Kidney epithelial cell (primary cell): ENCODE measurements at regions not wholly inside any gene's neighbourhood (a gene's known extent, or its start where the extent isn't known, plus 50 kb on each side); places are given as distances from the start of the nearest gene placed in this dataset.
A peak's percentile ranks its signal among the peaks of the same experiment; 100 is the strongest.

Experiments
- DNase-seq: peaks from one replicate; pipeline ENCODE4 v3.0.0-alpha.2; 2010; ENCODE audit warnings: low read depth
- H3K27me3 ChIP-seq: 2 replicates; pipeline ENCODE4 v1.6.0; 2011; ENCODE audit warnings: low read length; ENCODE audit not compliant: control insufficient read depth, insufficient read depth
- H3K36me3 ChIP-seq: 2 replicates; pipeline ENCODE4 v1.5.1; 2011; ENCODE audit warnings: low read length; ENCODE audit not compliant: control insufficient read depth, insufficient read depth
- H3K4me3 ChIP-seq: 2 replicates; pipeline ENCODE4 v1.5.1; 2011; ENCODE audit warnings: low read depth, mild to moderate bottlenecking, control low read depth, low read length
- TF ChIP-seq, protein P1 (sequence below): IDR thresholded peaks from 2 replicates; pipeline ENCODE4 v1.5.1; 2011; ENCODE audit warnings: mild to moderate bottlenecking, moderate library complexity, low read length, control low read depth, inconsistent platforms; ENCODE audit not compliant: insufficient read depth, poor library complexity, severe bottlenecking

DNA sequence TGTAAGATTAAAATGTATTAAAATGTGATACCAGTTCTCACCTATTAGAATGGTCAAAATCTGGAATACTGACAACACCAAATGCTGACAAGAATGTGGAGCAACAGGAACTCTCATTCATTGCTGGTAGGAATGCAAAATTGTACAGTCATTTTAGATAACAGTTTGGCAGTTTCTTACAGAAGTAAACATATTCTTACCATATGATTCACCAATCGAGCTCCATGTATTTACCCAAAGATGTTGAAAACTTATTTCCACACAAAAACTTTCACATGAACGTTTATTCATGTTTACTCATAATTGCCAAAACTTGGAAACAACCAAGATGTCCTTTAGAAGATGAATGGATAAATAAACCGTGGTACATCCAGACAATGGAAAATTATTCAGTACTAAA lies 1193.5 kb upstream of the ACVR2A start:
- Histone ChIP-seq H3K27me3 (no peaks in the 10 kb centered on the region), H3K36me3 (no peaks in the 10 kb centered on the region), H3K4me3 (no peak overlapping the region)
- TF ChIP-seq, protein P1, sequence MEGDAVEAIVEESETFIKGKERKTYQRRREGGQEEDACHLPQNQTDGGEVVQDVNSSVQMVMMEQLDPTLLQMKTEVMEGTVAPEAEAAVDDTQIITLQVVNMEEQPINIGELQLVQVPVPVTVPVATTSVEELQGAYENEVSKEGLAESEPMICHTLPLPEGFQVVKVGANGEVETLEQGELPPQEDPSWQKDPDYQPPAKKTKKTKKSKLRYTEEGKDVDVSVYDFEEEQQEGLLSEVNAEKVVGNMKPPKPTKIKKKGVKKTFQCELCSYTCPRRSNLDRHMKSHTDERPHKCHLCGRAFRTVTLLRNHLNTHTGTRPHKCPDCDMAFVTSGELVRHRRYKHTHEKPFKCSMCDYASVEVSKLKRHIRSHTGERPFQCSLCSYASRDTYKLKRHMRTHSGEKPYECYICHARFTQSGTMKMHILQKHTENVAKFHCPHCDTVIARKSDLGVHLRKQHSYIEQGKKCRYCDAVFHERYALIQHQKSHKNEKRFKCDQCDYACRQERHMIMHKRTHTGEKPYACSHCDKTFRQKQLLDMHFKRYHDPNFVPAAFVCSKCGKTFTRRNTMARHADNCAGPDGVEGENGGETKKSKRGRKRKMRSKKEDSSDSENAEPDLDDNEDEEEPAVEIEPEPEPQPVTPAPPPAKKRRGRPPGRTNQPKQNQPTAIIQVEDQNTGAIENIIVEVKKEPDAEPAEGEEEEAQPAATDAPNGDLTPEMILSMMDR, result no peak
- no peak for DNase-seq

DNA sequence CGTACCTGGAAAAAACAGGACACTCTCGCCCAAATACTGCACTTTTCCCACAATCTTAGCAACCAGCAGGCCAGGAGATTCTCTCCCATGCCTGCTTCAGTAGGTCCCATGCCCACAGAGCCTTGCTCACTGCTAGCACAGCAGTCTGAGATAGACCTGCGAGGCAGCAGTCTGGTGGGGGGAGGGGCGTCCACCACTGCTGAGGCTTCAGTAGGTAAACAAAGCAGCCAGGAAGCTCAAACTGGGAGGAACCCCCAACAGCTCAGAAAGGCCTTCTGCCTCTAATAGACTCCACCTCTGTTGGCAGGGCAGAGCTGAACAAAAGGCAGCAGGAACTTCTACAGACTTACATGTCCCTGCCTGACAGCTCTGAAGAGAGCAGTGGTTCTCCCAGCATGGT lies 1202.8 kb upstream of the ACVR2A start:
- Histone ChIP-seq H3K4me3 (no peak overlapping the region), H3K27me3 (no peaks in the 10 kb centered on the region), H3K36me3 (no peaks in the 10 kb centered on the region)
- DNase-seq, result no peak
- TF ChIP-seq, protein P1, result no peak

DNA sequence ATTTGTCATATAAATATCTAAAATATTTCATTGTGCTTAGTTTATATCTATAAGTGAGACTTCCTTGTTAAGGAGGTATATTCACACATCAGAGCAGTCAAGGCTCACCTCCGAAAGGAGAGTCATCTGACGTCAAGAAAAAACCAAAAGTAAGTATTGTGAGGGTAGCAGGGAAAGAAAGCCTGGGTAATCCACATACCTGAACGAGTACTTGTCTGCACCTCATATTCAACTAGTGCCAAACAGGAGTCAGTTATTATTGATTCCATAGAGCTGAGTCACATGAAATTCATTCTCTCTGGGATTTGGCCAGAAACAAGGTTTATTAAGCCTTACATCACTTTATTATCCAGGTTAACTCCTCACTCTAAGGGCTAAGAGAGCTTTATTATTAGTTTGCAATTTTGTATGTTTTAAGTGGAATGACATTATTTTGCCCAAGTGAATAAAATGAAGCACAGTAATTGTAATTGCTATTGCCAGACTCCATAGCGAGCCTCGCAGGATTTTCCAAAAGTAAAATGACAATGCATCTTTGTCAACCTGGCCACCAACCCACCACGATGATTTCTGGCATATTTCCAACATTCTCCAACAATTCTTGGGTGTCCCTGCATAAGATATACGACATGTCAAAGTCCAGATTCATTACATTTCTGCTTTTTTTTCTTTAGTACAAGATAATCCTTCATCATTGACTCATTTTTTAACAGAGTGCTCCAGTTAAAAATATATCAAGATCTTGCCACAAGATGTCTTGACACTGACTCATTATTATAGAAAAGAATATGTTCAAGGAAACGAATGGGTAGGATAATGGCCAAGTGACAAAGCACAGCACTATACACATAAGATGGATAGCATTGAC lies 1210.4 kb upstream of the ACVR2A start:
- Histone ChIP-seq H3K27me3 (no peaks in the 10 kb centered on the region), H3K36me3 (no peaks in the 10 kb centered on the region), H3K4me3 (no peak overlapping the region)
- TF ChIP-seq, protein P1, result no peak
- peak; percentile 68 for DNase-seq

DNA sequence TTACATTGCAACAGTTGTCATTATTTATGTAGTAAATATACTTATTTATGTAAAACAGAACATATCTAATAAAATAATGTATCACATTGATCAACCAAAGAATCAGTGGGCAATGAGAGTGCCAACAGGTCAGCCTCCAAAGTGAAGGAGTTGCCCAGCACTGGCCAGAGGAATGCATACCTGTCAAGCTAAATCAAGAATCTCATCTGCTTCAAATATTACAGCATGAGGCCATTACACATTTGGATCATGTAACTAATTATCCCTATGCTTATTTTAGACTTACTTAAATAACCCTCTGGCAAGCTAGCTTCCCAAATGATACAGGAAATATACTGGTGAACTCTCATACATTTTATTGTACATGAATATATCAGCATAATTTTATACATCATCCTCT lies 1211.7 kb upstream of the ACVR2A start:
- H3K4me3 ChIP-seq, result no peak overlapping the region
- TF ChIP-seq, protein P1, result no peak
- no peak for DNase-seq
- no peaks in the 10 kb centered on the region for H3K27me3 ChIP-seq
- H3K36me3 ChIP-seq, result no peaks in the 10 kb centered on the region

DNA sequence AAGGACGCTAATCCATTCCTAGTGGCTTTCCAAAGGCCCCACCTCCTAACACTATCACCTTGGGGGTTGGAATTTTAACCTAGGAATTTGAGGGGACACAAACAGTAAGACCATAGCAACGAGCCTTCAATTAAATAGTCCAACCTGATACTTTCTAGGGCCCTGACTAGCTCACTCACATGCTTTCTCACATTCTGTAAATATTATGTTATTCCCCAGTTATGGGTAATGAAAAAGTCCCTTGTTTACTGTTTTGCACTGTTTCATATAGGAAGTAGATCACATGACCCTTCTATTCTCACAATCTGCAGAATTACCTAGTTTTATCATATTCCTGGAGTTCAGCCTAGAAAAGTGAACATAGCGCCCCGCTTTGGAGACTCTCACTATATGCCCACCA lies 1212.1 kb upstream of the ACVR2A start:
- Histone ChIP-seq H3K27me3 (no peaks in the 10 kb centered on the region), H3K36me3 (no peaks in the 10 kb centered on the region), H3K4me3 (no peak overlapping the region)
- DNase-seq, result no peak
- TF ChIP-seq, protein P1, result no peak

DNA sequence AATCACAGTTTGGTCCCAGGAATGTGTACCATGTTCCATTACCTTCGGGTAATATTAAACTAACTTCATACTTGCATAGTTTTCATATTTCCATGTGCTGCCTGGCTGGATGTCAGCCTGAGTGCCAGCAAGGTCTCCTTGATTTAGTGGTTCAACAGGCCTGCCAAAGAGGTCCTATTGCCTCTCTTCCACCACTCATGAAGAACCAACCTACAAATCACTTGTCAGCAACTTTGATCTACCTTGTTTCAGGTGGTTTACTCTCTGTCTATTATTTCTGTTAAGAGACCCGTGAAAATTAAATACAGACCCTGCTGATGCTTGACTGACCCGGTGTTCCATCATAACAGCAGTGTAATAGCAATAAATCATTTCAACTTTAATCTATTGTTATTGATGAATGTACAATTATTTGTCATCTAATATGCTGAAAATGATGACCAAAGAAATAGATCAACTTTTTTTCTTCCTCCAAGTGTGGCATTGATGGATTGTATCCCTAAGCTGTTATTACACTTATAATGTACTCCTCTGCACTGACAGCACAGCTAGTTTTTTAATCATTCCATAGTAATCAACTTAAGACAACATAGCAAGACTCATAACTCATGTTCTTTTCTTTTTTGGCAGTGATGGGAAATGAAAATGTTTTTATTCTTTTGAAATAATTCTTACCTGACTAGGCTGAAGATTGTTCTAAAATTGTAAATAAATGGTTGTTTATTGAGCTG lies 1220.2 kb upstream of the ACVR2A start:
- no peaks in the 10 kb centered on the region for H3K27me3 ChIP-seq
- H3K4me3 ChIP-seq, result no peak overlapping the region
- TF ChIP-seq, protein P1, result no peak
- no peak for DNase-seq
- H3K36me3 ChIP-seq, result no peaks in the 10 kb centered on the region
